Stimulated activated naive CD8-positive, alpha-beta T cell treated with anti-CD3 and anti-CD28 coated beads, Interleukin-15, Interleukin-2, amounts not matched to agents 100 ng/mL and 50 ng/mL, for 24 hours (primary cell): ENCODE measurements at regions not wholly inside any gene's neighbourhood (a gene's known extent, or its start where the extent isn't known, plus 50 kb on each side); places are given as distances from the start of the nearest gene placed in this dataset.

ENCODE experiments used
- H3K27ac Mint-ChIP-seq: one replicate; pipeline ENCODE4 v1.8.0; 2021; ENCODE audit warnings: mild to moderate bottlenecking, mixed read lengths
- H3K27me3 Mint-ChIP-seq: one replicate; pipeline ENCODE4 v1.8.0; 2021; ENCODE audit warnings: mixed read lengths
- H3K36me3 Mint-ChIP-seq: one replicate; pipeline ENCODE4 v1.8.0; 2021; ENCODE audit warnings: low read depth, mixed read lengths
- H3K4me1 Mint-ChIP-seq: one replicate; pipeline ENCODE4 v1.8.0; 2021; ENCODE audit warnings: low read depth, mixed read lengths
- H3K4me3 Mint-ChIP-seq: one replicate; pipeline ENCODE4 v1.8.0; 2021; ENCODE audit warnings: mild to moderate bottlenecking, mixed read lengths
- H3K9me3 Mint-ChIP-seq: one replicate; pipeline ENCODE4 v1.8.0; 2021; ENCODE audit warnings: mixed read lengths

DNA sequence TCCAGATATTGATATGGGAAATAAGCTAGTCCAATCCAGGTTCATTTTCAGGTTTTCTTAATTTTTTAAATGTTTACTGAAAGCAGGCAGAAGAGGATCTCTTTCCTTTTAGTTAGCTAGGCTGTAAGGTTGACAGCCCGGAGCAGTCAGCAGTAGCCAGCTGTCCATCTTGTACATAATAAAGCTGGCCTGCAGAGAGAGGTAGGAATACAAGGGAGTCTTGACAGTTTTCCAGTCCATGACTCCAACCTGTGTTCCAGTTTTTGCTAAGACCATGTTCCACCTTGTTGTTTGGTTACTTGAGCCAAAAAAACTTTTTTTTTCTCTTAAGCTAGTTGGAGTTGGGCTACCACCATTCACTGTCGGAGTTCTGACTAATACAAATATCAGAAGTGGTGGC, 402.7 kb upstream of the TEX13C start:
- no peak overlapping the region for H3K4me3 Mint-ChIP-seq
- no peaks in the 10 kb centered on the region for H3K36me3 Mint-ChIP-seq
- no peaks in the 10 kb centered on the region for H3K27me3 Mint-ChIP-seq
- no peak overlapping the region for H3K27ac Mint-ChIP-seq
- no peaks in the 10 kb centered on the region for H3K4me1 Mint-ChIP-seq
- no peaks in the 10 kb centered on the region for H3K9me3 Mint-ChIP-seq

GRCh38 chrX:124925681-124926080, 394.0 kb upstream of the TEX13C start:
- Mint-ChIP-seq H3K27ac (no peak overlapping the region), H3K9me3 (peaks cover under 1% of the 10 kb centered on the region), H3K36me3 (no peaks in the 10 kb centered on the region), H3K4me1 (no peaks in the 10 kb centered on the region), H3K27me3 (no peaks in the 10 kb centered on the region), H3K4me3 (no peak overlapping the region)

DNA sequence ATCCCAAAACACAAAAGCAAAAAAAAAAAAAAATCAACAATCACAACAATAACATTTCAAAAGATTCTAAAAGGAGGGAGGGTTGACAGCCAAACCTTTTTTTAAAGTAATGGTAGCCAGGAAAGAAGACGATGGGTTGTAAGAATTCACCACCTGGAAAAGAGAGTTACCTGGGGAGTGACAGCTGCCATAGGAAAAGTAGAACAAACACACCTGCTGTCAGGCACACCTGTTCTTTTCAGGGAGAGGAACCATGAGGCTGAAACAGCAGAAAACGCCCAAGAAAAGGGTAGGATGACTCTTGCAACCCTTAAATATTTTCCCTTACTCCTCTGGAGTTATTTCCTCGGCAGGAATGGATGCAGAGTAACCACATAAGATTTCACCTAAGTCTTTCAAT, 388.4 kb upstream of the TEX13C start:
- Mint-ChIP-seq H3K27me3 (no peaks in the 10 kb centered on the region), H3K27ac (no peak overlapping the region), H3K36me3 (no peaks in the 10 kb centered on the region), H3K4me1 (no peaks in the 10 kb centered on the region), H3K9me3 (peaks cover 4% of the 10 kb centered on the region), H3K4me3 (no peak overlapping the region)

DNA sequence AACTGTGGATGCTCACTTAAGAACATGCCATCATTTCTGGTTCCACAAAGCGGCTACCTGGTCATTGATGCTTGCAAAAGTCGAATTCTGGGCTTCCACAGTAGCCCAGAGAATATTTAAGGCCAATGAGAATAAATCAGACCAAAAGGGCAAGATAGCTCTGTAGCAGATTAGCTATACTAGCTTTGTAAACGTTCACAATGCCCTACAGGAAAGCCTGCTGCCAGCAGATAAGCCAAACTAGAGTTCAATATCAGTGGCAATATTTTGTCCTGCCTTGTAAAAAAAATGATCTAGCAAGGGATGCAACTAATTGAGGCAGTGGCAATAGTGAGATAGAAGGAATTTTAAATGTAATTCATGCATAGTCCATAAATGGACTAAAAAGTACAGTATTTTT, 387.7 kb upstream of the TEX13C start:
- Mint-ChIP-seq H3K4me3 (no peak overlapping the region), H3K27me3 (no peaks in the 10 kb centered on the region), H3K9me3 (peaks cover 4% of the 10 kb centered on the region), H3K36me3 (no peaks in the 10 kb centered on the region), H3K4me1 (no peaks in the 10 kb centered on the region), H3K27ac (no peak overlapping the region)

- no peaks in the 10 kb centered on the region for H3K9me3 Mint-ChIP-seq
- H3K36me3 Mint-ChIP-seq, result no peaks in the 10 kb centered on the region
- no peaks in the 10 kb centered on the region for H3K27me3 Mint-ChIP-seq
- H3K4me1 Mint-ChIP-seq, result no peaks in the 10 kb centered on the region
- no peak overlapping the region for H3K4me3 Mint-ChIP-seq
- no peak overlapping the region for H3K27ac Mint-ChIP-seq
These were observed 381.0 kb upstream of the TEX13C start for GRCh38 chrX:124938715-124939114.

- Mint-ChIP-seq H3K4me1 (no peaks in the 10 kb centered on the region), H3K27me3 (no peaks in the 10 kb centered on the region), H3K27ac (no peak overlapping the region), H3K36me3 (no peaks in the 10 kb centered on the region), H3K9me3 (no peaks in the 10 kb centered on the region), H3K4me3 (no peak overlapping the region)
These were observed 379.1 kb upstream of the TEX13C start for GRCh38 chrX:124940531-124940930.

GRCh38 chrX:124954402-124954801, 365.3 kb upstream of the TEX13C start:
- Mint-ChIP-seq H3K4me1 (no peaks in the 10 kb centered on the region), H3K9me3 (no peaks in the 10 kb centered on the region), H3K4me3 (no peak overlapping the region), H3K27ac (no peak overlapping the region), H3K36me3 (no peaks in the 10 kb centered on the region), H3K27me3 (no peaks in the 10 kb centered on the region)

DNA sequence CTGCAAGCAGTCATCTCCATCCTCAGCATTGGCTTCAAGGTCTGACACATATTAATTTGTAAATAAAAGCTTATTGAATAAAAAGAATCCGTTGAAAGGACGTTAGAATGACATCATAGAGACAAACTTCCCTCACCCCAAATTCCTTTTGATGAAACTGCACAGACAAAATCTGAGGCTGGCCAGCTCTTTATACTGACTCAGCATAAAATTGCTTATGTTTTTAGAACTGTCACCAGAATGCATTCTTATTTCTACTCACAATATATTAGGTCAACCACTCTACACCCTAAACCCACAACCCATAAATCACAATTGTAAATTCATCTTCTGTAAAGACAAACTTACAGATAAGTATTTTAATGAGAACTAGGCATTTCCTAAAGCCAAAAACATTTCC, 359.2 kb upstream of the TEX13C start:
- no peaks in the 10 kb centered on the region for H3K4me1 Mint-ChIP-seq
- no peaks in the 10 kb centered on the region for H3K27me3 Mint-ChIP-seq
- H3K4me3 Mint-ChIP-seq, result no peak overlapping the region
- H3K36me3 Mint-ChIP-seq, result no peaks in the 10 kb centered on the region
- H3K9me3 Mint-ChIP-seq, result no peaks in the 10 kb centered on the region
- H3K27ac Mint-ChIP-seq, result no peak overlapping the region

DNA sequence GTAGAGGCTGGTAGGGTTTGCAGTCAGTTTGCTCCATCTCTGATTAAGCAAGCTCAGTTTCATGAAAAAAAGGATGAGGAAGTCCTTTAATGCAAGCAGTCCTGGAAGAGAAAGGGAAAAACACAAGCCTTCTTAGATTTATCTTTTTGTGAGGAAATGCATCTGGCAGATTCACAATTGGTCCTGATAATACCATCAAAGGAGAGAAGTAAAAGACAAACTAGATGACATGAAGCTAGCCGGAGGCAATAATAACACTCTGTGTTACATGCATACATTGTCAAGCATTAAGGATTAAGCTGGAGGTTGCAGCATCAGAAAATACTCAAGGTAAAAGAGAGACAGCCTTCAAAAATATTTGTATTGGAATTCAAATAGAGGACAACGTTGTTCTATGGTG, 356.0 kb upstream of the TEX13C start, which contains the start of gene TENM1:
Gene TENM1 (minus strand): TSS at position 101 of the 400 bp plus-strand sequence.
- Mint-ChIP-seq H3K9me3 (no peaks in the 10 kb centered on the region), H3K4me3 (no peak within 1 kb of the TSS), H3K4me1 (no peaks in the 10 kb centered on the region), H3K36me3 (no peaks in the 10 kb centered on the region), H3K27me3 (no peaks in the 10 kb centered on the region), H3K27ac (no peak within 1 kb of the TSS)

DNA sequence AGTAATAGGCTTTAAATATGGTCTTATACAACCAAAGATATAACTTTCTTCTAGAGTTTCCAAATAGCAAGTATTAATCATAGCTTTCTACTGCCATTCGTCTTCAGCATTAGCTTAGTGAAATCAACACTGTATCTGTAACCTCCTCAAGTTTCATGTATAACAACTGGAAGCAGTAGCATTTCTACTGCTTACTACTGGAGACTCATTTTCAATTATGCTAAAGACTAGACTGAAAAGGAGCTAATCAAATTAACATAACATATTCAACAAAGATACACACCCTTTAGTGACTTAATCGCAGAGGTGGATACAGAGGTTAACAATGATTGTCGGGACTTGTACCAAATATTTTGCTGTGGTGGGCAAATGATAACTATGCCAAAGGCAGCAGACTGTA, 344.2 kb upstream of the TEX13C start:
- H3K4me3 Mint-ChIP-seq, result no peak overlapping the region
- no peaks in the 10 kb centered on the region for H3K27me3 Mint-ChIP-seq
- no peaks in the 10 kb centered on the region for H3K4me1 Mint-ChIP-seq
- no peaks in the 10 kb centered on the region for H3K36me3 Mint-ChIP-seq
- no peak overlapping the region for H3K27ac Mint-ChIP-seq
- H3K9me3 Mint-ChIP-seq, result no peaks in the 10 kb centered on the region

DNA sequence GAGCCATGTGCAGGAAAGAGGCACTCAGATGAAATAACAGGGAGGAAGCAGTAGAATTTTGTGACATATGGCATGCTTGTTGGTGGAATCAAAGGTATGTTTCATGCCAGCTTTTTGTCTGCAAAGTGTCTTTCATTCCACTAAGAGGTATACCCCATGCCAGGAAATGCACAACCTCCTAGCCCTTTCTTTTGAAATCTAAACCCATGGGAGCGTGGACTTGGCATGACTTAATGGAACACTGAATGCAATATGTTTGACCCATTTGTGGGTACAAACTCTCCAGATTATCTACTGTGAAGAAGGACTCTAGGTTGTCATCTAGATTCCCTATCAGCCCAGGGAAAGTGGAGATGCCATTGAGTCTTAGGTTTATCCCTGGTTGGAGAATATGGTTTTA, 338.3 kb upstream of the TEX13C start:
- Mint-ChIP-seq H3K27me3 (no peaks in the 10 kb centered on the region), H3K4me3 (no peak overlapping the region), H3K9me3 (no peaks in the 10 kb centered on the region), H3K4me1 (no peaks in the 10 kb centered on the region), H3K27ac (no peak overlapping the region), H3K36me3 (no peaks in the 10 kb centered on the region)

DNA sequence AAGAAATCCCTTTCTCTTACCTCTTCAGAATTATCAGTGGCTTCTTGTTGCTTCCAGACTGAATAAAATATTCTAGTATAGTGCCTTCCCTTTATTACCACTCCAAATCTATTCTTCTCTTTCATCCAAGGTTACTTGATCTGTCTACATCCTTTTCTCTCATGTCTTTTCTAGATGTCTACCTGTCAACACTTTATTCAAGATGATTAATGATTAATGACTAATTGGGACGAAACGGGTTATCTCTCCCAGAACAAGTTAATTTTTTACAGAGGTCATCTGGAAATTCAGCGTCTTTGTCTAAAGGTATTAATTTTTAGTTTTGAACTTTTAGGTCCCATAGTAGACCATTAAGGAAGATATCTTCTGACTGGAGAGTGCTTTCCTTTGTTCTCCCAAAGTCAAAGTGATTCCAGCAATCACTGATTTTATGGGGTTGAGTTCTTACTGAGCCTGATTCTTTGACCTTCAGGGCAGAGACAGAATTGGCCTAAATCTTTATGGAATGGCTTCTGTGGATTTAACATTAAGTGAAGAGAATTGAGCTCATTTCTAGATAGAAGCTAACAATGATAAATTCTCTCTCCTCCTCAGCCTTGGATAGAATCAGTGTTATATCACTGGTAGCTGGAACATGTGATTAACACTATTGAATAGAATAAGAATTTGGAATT, 335.4 kb upstream of the TEX13C start:
- Mint-ChIP-seq H3K4me3 (no peak overlapping the region), H3K27ac (no peak overlapping the region), H3K4me1 (no peaks in the 10 kb centered on the region), H3K27me3 (no peaks in the 10 kb centered on the region), H3K36me3 (no peaks in the 10 kb centered on the region), H3K9me3 (no peaks in the 10 kb centered on the region)

DNA sequence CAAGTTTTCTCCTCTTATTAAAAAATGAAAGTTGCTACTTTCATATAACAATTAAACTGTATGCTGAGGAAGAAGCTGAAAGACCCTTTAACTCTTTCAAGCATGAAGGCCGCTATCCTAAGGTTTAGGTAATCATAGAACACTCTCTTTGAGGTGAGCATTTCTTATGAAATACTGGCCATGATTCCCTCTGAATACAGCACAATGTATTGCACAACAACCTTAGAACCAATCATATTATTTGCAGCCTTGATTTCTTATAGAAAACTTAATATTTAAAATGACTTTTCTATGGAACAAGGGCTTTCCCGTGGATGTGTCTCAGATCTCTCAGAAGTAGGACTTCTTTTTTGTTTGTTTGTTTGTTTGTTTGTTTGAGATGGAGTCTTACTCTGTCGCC, 333.4 kb upstream of the TEX13C start:
- no peak overlapping the region for H3K27ac Mint-ChIP-seq
- H3K9me3 Mint-ChIP-seq, result no peaks in the 10 kb centered on the region
- H3K27me3 Mint-ChIP-seq, result no peaks in the 10 kb centered on the region
- no peaks in the 10 kb centered on the region for H3K36me3 Mint-ChIP-seq
- no peaks in the 10 kb centered on the region for H3K4me1 Mint-ChIP-seq
- H3K4me3 Mint-ChIP-seq, result no peak overlapping the region

GRCh38 chrX:124993735-124994134, 325.9 kb upstream of the TEX13C start:
- H3K36me3 Mint-ChIP-seq, result no peaks in the 10 kb centered on the region
- H3K27me3 Mint-ChIP-seq, result no peaks in the 10 kb centered on the region
- no peak overlapping the region for H3K27ac Mint-ChIP-seq
- no peaks in the 10 kb centered on the region for H3K4me1 Mint-ChIP-seq
- no peak overlapping the region for H3K4me3 Mint-ChIP-seq
- H3K9me3 Mint-ChIP-seq, result no peaks in the 10 kb centered on the region

DNA sequence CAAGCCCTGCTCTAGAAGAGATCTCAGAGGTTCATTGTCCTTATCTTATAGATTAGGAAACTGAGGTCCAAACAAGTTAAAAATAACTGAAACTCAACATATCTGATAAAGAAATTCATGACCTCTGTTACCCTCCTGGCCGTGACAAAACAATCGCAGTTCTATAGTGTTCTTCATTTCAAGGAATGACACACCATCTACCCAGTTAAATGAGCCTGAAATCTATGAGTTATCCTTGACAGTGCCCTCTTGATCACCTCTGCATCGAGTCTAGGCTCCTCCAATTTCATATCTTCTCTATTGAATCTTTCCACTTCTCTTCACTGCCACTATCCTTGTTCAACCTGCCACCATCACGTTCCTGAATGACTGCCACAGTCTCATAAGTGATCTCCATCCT, 325.3 kb upstream of the TEX13C start:
- H3K27me3 Mint-ChIP-seq, result no peaks in the 10 kb centered on the region
- H3K27ac Mint-ChIP-seq, result no peak overlapping the region
- no peaks in the 10 kb centered on the region for H3K36me3 Mint-ChIP-seq
- no peak overlapping the region for H3K4me3 Mint-ChIP-seq
- no peaks in the 10 kb centered on the region for H3K9me3 Mint-ChIP-seq
- no peaks in the 10 kb centered on the region for H3K4me1 Mint-ChIP-seq

GRCh38 chrX:125003746-125004446, 315.8 kb upstream of the TEX13C start:
- no peaks in the 10 kb centered on the region for H3K27me3 Mint-ChIP-seq
- no peaks in the 10 kb centered on the region for H3K36me3 Mint-ChIP-seq
- no peak overlapping the region for H3K4me3 Mint-ChIP-seq
- H3K27ac Mint-ChIP-seq, result no peak overlapping the region
- H3K9me3 Mint-ChIP-seq, result peaks cover 3% of the 10 kb centered on the region
- H3K4me1 Mint-ChIP-seq, result no peaks in the 10 kb centered on the region
